PC-3 (cell line): ENCODE measurements at regions not wholly inside any gene's neighbourhood (a gene's known extent, or its start where the extent isn't known, plus 50 kb on each side); places are given as distances from the start of the nearest gene placed in this dataset.

Experiments used
- ATAC-seq: fragments of 200-7000 bp; cut with Tn5 transposase; 2 replicates; pipeline ENCODE4 v1.9.1; 2020; ENCODE audit warnings: mild to moderate bottlenecking, moderate library complexity
- BruUV-seq: library from RNA; stranded (reverse); fragments of 400-500 nt; replicated peaks from 2 replicates; lab custom pipeline; 2021; lab: Mats Ljungman, UMichigan
- CTCF ChIA-PET: fragments of 300-600 bp; sonication (Branson Sonifier 250); formaldehyde crosslinking; loops from one replicate; lab custom pipeline; 2022; ENCODE audit warnings: antibody characterized with exemption; lab: Charles Lee
- POLR2A ChIA-PET: fragments of 300-600 bp; sonication (Branson Sonifier 250); formaldehyde crosslinking; loops from one replicate; lab custom pipeline; 2022; ENCODE audit warnings: antibody characterized with exemption; ENCODE audit not compliant: unreplicated experiment; lab: Charles Lee
- DNase-seq: peaks from one replicate; pipeline ENCODE4 v3.0.0-alpha.2; 2015
- H2AFZ ChIP-seq: fragments of 300-600 bp; sonication (generic); 2 replicates; pipeline ENCODE4 v1.6.0; 2016; ENCODE audit warnings: antibody characterized with exemption, low read length
- H3F3A ChIP-seq: fragments of 300-600 bp; sonication (generic); one replicate; pipeline ENCODE4 v1.6.0; 2017; ENCODE audit warnings: antibody characterized with exemption, low read length, control low read depth, mild to moderate bottlenecking; ENCODE audit not compliant: unreplicated experiment
- H3K27ac ChIP-seq: fragments of 300-600 bp; sonication (generic); 2 replicates; pipeline ENCODE4 v1.5.1; 2016; ENCODE audit warnings: mild to moderate bottlenecking, low read length
- H3K27me3 ChIP-seq: fragments of 300-600 bp; sonication (generic); 2 replicates; pipeline ENCODE4 v1.6.1; 2016; ENCODE audit warnings: low read length, mixed read lengths
- H3K36me3 ChIP-seq: fragments of 300-600 bp; sonication (generic); 2 replicates; pipeline ENCODE4 v1.6.1; 2016; ENCODE audit warnings: low read depth, mixed run types, low read length, mixed read lengths
- H3K4me1 ChIP-seq: fragments of 300-600 bp; sonication (generic); 2 replicates; pipeline ENCODE4 v1.5.1; 2016; ENCODE audit warnings: low read length; ENCODE audit not compliant: insufficient read depth
- H3K4me2 ChIP-seq: fragments of 300-600 bp; sonication (generic); 2 replicates; pipeline ENCODE4 v1.6.0; 2016; ENCODE audit warnings: low read length
- H3K4me3 ChIP-seq: fragments of 300-600 bp; sonication (generic); 2 replicates; pipeline ENCODE4 v1.5.1; 2016; ENCODE audit warnings: mild to moderate bottlenecking, low read length, mixed read lengths
- H3K79me2 ChIP-seq: fragments of 300-600 bp; sonication (generic); 2 replicates; pipeline ENCODE4 v1.6.1; 2017; ENCODE audit warnings: low read length, mixed read lengths
- H3K9ac ChIP-seq: fragments of 300-600 bp; sonication (generic); 2 replicates; pipeline ENCODE4 v1.6.0; 2016; ENCODE audit warnings: mild to moderate bottlenecking, low read length
- H3K9me2 ChIP-seq: fragments of 300-600 bp; sonication (generic); replicated peaks from 2 replicates; pipeline ENCODE4 v1.6.1; 2016; ENCODE audit warnings: mixed run types, low read length, mixed read lengths
- H3K9me3 ChIP-seq: fragments of 300-600 bp; sonication (generic); 2 replicates; pipeline ENCODE4 v1.6.1; 2016; ENCODE audit warnings: low read length, mixed read lengths
- H4K20me1 ChIP-seq: fragments of 300-600 bp; sonication (generic); 2 replicates; pipeline ENCODE4 v1.6.1; 2016; ENCODE audit warnings: low read length, mixed read lengths
- EZH2 ChIP-seq: fragments of 300-600 bp; sonication (generic); IDR thresholded peaks from one replicate; pipeline ENCODE4 v1.6.1; 2017; ENCODE audit warnings: antibody characterized with exemption, mild to moderate bottlenecking, low read length; ENCODE audit not compliant: unreplicated experiment
- EZH2phosphoT487 ChIP-seq: fragments of 300-600 bp; sonication (generic); IDR thresholded peaks from 2 replicates; pipeline ENCODE4 v1.6.1; 2018; ENCODE audit warnings: mild to moderate bottlenecking, antibody characterized with exemption, low read length, borderline replicate concordance
- intact Hi-C: fragments of 100-400 bp; cut with micrococcal nuclease; formaldehyde crosslinking; loops from 2 replicates; pipeline ENCODE4 v1.9.0; 2023
- TF ChIP-seq, protein P1 (sequence below): fragments of 300-600 bp; sonication (generic); conservative IDR thresholded peaks from 2 replicates; pipeline ENCODE4 v1.5.1; 2017; ENCODE audit warnings: antibody characterized with exemption, low read depth, mild to moderate bottlenecking, low read length

- TF ChIP-seq EZH2 (no peak), EZH2phosphoT487 (no peak)
- TF ChIP-seq, protein P1, sequence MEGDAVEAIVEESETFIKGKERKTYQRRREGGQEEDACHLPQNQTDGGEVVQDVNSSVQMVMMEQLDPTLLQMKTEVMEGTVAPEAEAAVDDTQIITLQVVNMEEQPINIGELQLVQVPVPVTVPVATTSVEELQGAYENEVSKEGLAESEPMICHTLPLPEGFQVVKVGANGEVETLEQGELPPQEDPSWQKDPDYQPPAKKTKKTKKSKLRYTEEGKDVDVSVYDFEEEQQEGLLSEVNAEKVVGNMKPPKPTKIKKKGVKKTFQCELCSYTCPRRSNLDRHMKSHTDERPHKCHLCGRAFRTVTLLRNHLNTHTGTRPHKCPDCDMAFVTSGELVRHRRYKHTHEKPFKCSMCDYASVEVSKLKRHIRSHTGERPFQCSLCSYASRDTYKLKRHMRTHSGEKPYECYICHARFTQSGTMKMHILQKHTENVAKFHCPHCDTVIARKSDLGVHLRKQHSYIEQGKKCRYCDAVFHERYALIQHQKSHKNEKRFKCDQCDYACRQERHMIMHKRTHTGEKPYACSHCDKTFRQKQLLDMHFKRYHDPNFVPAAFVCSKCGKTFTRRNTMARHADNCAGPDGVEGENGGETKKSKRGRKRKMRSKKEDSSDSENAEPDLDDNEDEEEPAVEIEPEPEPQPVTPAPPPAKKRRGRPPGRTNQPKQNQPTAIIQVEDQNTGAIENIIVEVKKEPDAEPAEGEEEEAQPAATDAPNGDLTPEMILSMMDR = no peak
- H2AFZ ChIP-seq = no peak overlapping the region
- no peaks in the 10 kb centered on the region for H3K4me1 ChIP-seq
- H3K4me2 ChIP-seq = no peak overlapping the region
- H3K9ac ChIP-seq = no peak overlapping the region
- DNase-seq (no peak), ATAC-seq (no peak)
- H3K4me3 ChIP-seq = no peak overlapping the region
- ChIA-PET POLR2A (no interaction called here), CTCF (no interaction called here)
- no peaks in the 10 kb centered on the region for H3K9me3 ChIP-seq
- no peaks in the 10 kb centered on the region for H3K27me3 ChIP-seq
- intact Hi-C loops = no loop called here
- H3K79me2 ChIP-seq = no peaks in the 10 kb centered on the region
- no peaks in the 10 kb centered on the region for H4K20me1 ChIP-seq
- H3F3A ChIP-seq = no peaks in the 10 kb centered on the region
- no peaks in the 10 kb centered on the region for H3K36me3 ChIP-seq
- H3K27ac ChIP-seq = no peak overlapping the region
- H3K9me2 ChIP-seq = no peaks in the 10 kb centered on the region
- BruUV-seq = no TSS peak
Observed at GRCh38 chr7:28885771-28886170, 72.4 kb downstream of the TRIL start.

GRCh38 chr7:28882869-28883470, 75.2 kb downstream of the TRIL start:
- H3K9me2 ChIP-seq = no peaks in the 10 kb centered on the region
- H3K27me3 ChIP-seq = no peaks in the 10 kb centered on the region
- ATAC-seq (no peak), DNase-seq (peak; percentile 19)
- no peaks in the 10 kb centered on the region for H3K79me2 ChIP-seq
- H3K9me3 ChIP-seq = no peaks in the 10 kb centered on the region
- BruUV-seq = no TSS peak
- no peak overlapping the region for H3K27ac ChIP-seq
- POLR2A ChIA-PET = interaction anchor here (0.6 kb wide), 1 partner anchor 27 kb away, joined by 4 read pairs; no protein-coding TSS in a partner anchor
- H3F3A ChIP-seq = no peaks in the 10 kb centered on the region
- H3K36me3 ChIP-seq = no peaks in the 10 kb centered on the region
- H3K9ac ChIP-seq = no peak overlapping the region
- TF ChIP-seq, protein P1 = 0 out of 2 replicates have a peak, but pooled peaks have one; percentile 24
- TF ChIP-seq EZH2phosphoT487 = no peak
- no peak overlapping the region for H3K4me3 ChIP-seq
- no peak overlapping the region for H2AFZ ChIP-seq
- H4K20me1 ChIP-seq = no peaks in the 10 kb centered on the region
- H3K4me2 ChIP-seq = no peak overlapping the region
- H3K4me1 ChIP-seq = no peaks in the 10 kb centered on the region
- intact Hi-C loops = no loop called here
- CTCF ChIA-PET = no interaction called here

GRCh38 chr7:28879105-28879504, 79.0 kb downstream of the TRIL start:
- POLR2A ChIA-PET = interaction anchor here (0.6 kb wide), 1 partner anchor 24 kb away, joined by 4 read pairs; no protein-coding TSS in a partner anchor
- no peak overlapping the region for H3K4me2 ChIP-seq
- no peak for DNase-seq

More at GRCh38 chr7:28879105-28879504, 79.0 kb downstream of the TRIL start:
- Histone ChIP-seq H3K27ac (no peak overlapping the region), H3K79me2 (no peaks in the 10 kb centered on the region), H3K27me3 (no peaks in the 10 kb centered on the region), H3K9me3 (no peaks in the 10 kb centered on the region), H4K20me1 (no peaks in the 10 kb centered on the region), H3F3A (no peaks in the 10 kb centered on the region), H2AFZ (no peak overlapping the region), H3K36me3 (no peaks in the 10 kb centered on the region), H3K4me1 (no peaks in the 10 kb centered on the region), H3K4me3 (no peak overlapping the region), H3K9ac (no peak overlapping the region), H3K9me2 (no peaks in the 10 kb centered on the region)
- CTCF ChIA-PET = interaction anchor here (0.6 kb wide), 2 partner anchors 37 to 42 kb away, joined by 3 to 10 read pairs; no protein-coding TSS in a partner anchor
- no peak for TF ChIP-seq EZH2phosphoT487
- TF ChIP-seq, protein P1 = no peak; the same call in 1 of the 2 replicates
- TF ChIP-seq EZH2 = no peak
- no peak for ATAC-seq
- BruUV-seq = no TSS peak
- intact Hi-C loops = no loop called here
